Loucy (cell line): ENCODE measurements at regions not wholly inside any gene's neighbourhood (a gene's known extent, or its start where the extent isn't known, plus 50 kb on each side); places are given as distances from the start of the nearest gene placed in this dataset.

ENCODE experiments used
- EZH2phosphoT487 ChIP-seq: fragments of 200-600 bp; IDR thresholded peaks from 2 replicates; pipeline ENCODE4 v1.6.1; 2018; ENCODE audit warnings: antibody characterized with exemption, mild to moderate bottlenecking, moderate library complexity, borderline replicate concordance
- TF ChIP-seq, protein P1 (sequence below): fragments of 200-600 bp; sonication (generic); conservative IDR thresholded peaks from 2 replicates; pipeline ENCODE4 v1.5.1; 2014; ENCODE audit warnings: mild to moderate bottlenecking, antibody characterized with exemption, low read length

DNA sequence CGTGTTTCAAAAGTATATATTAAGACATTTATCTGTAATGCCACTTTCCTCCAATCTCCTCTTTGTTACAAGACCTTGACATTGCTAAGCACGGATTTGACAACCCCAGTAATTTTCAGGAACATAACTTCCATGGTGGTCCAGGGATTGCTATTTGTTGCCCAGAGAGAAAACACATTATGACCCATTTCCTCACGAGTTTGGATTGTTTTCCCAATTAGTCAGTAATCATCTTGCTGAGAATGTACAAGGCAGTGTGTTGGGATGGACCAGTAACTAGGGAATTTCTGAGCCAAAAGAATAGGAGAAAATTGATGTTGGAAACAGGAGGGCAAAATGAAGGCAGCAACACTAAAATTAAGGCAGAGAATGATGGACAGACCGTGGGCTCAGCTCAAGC, 574.1 kb downstream of the EBF1 start:
- TF ChIP-seq, protein P1, sequence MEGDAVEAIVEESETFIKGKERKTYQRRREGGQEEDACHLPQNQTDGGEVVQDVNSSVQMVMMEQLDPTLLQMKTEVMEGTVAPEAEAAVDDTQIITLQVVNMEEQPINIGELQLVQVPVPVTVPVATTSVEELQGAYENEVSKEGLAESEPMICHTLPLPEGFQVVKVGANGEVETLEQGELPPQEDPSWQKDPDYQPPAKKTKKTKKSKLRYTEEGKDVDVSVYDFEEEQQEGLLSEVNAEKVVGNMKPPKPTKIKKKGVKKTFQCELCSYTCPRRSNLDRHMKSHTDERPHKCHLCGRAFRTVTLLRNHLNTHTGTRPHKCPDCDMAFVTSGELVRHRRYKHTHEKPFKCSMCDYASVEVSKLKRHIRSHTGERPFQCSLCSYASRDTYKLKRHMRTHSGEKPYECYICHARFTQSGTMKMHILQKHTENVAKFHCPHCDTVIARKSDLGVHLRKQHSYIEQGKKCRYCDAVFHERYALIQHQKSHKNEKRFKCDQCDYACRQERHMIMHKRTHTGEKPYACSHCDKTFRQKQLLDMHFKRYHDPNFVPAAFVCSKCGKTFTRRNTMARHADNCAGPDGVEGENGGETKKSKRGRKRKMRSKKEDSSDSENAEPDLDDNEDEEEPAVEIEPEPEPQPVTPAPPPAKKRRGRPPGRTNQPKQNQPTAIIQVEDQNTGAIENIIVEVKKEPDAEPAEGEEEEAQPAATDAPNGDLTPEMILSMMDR, result no peak
- TF ChIP-seq EZH2phosphoT487, result no peak
